ENCODE measurements at regions not wholly inside any gene's neighbourhood (a gene's known extent, or its start where the extent isn't known, plus 50 kb on each side); places are given as distances from the start of the nearest gene placed in this dataset.

GRCh38 chr13:44317752-44318151 is 55.9 kb upstream of the SERP2 start:
- Histone ChIP-seq H3K4me3 (no peak overlapping the region), H3F3A (replicated peaks; ENCODE audit: low read depth) (no peaks in the 10 kb centered on the region), H3K79me2 (replicated peaks; ENCODE audit: insufficient read depth) (no peaks in the 10 kb centered on the region), H3K4me2 (no peak overlapping the region), H3K9me2 (ENCODE audit: insufficient read depth) (no peaks in the 10 kb centered on the region; the same call in 1 of the 2 replicates), H3K27me3 (ENCODE audit: insufficient read depth) (no peaks in the 10 kb centered on the region), H3K4me1 (ENCODE audit: insufficient read depth) (no peaks in the 10 kb centered on the region), H3K36me3 (ENCODE audit: insufficient read depth) (no peaks in the 10 kb centered on the region), H3K27ac (ENCODE audit: low read depth) (no peak overlapping the region), H4K20me1 (replicated peaks; ENCODE audit: insufficient read depth) (no peaks in the 10 kb centered on the region), H2AFZ (no peak overlapping the region)
- Mint-ChIP-seq H3K27me3 (ENCODE audit: insufficient read depth, low read depth, poor library complexity) (peaks cover 3% of the 10 kb centered on the region), H3K4me1 (no peaks in the 10 kb centered on the region), H3K9me3 (peaks cover 7% of the 10 kb centered on the region; the same call in 1 of the 3 replicates), H3K4me3 (no peak overlapping the region), H3K27ac (no peak overlapping the region), H3K36me3 (ENCODE audit: low read depth) (no peaks in the 10 kb centered on the region)
- ATAC-seq (no peak), DNase-seq (ENCODE audit: low spot score) (no peak)
- TF ChIP-seq ETS1 (IDR thresholded peaks at IDR 0.05) (no peak), NANOG (IDR thresholded peaks at IDR 0.05; ENCODE audit: borderline replicate concordance) (no peak), JUNB (IDR thresholded peaks at IDR 0.05; ENCODE audit: unreplicated experiment) (no peak), CREB1 (CRISPR knock-in tag; IDR thresholded peaks at IDR 0.05; ENCODE audit: low read depth) (no peak), ZNF114 (CRISPR knock-in tag; IDR thresholded peaks at IDR 0.05) (no peak), STAT1 (IDR thresholded peaks at IDR 0.05; ENCODE audit: unreplicated experiment) (no peak)

GRCh38 chr13:44318161-44318560 is 55.5 kb upstream of the SERP2 start:
- Histone ChIP-seq H3K79me2 (replicated peaks; ENCODE audit: insufficient read depth) (no peaks in the 10 kb centered on the region), H3K27me3 (ENCODE audit: insufficient read depth) (no peaks in the 10 kb centered on the region), H3K4me1 (ENCODE audit: insufficient read depth) (no peaks in the 10 kb centered on the region), H3K4me2 (no peak overlapping the region), H3K36me3 (ENCODE audit: insufficient read depth) (no peaks in the 10 kb centered on the region), H4K20me1 (replicated peaks; ENCODE audit: insufficient read depth) (no peaks in the 10 kb centered on the region), H3K27ac (ENCODE audit: low read depth) (no peak overlapping the region), H2AFZ (no peak overlapping the region), H3F3A (replicated peaks; ENCODE audit: low read depth) (no peaks in the 10 kb centered on the region), H3K4me3 (no peak overlapping the region), H3K9me2 (ENCODE audit: insufficient read depth) (no peaks in the 10 kb centered on the region; the same call in 1 of the 2 replicates)
- ATAC-seq: no peak
- peaks cover 7% of the 10 kb centered on the region; the same call in 1 of the 3 replicates for H3K9me3 Mint-ChIP-seq
- no peak for DNase-seq (ENCODE audit: low spot score)
- no peaks in the 10 kb centered on the region for H3K4me1 Mint-ChIP-seq
- H3K27me3 Mint-ChIP-seq (ENCODE audit: insufficient read depth, low read depth, poor library complexity): peaks cover 3% of the 10 kb centered on the region
- H3K27ac Mint-ChIP-seq: no peak overlapping the region
- H3K36me3 Mint-ChIP-seq (ENCODE audit: low read depth): no peaks in the 10 kb centered on the region
- H3K4me3 Mint-ChIP-seq: no peak overlapping the region
- TF ChIP-seq EZH2phosphoT487 (IDR thresholded peaks at IDR 0.05; ENCODE audit: unreplicated experiment) (no peak), ZNF462 (CRISPR knock-in tag; IDR thresholded peaks at IDR 0.05) (no peak), POLR2AphosphoS5 (IDR thresholded peaks at IDR 0.05; ENCODE audit: low read depth) (no peak), JUNB (IDR thresholded peaks at IDR 0.05; ENCODE audit: unreplicated experiment) (no peak), ZNF114 (CRISPR knock-in tag; IDR thresholded peaks at IDR 0.05) (no peak), CREB1 (CRISPR knock-in tag; IDR thresholded peaks at IDR 0.05; ENCODE audit: low read depth) (no peak), CTCF (conservative IDR thresholded peaks at IDR 0.05; ENCODE audit: low read depth in 2 of 2) (no peak), ZNF331 (CRISPR knock-in tag; IDR thresholded peaks at IDR 0.05; ENCODE audit: low read depth) (no peak)
